B cell (primary cell): ENCODE measurements at regions not wholly inside any gene's neighbourhood (a gene's known extent, or its start where the extent isn't known, plus 50 kb on each side); places are given as distances from the start of the nearest gene placed in this dataset.

Experiments
- EZH2 ChIP-seq: IDR thresholded peaks from 2 replicates; pipeline ENCODE4 v1.6.1; 2012; ENCODE audit warnings: borderline replicate concordance, low read depth, mild to moderate bottlenecking, moderate library complexity, low read length; ENCODE audit not compliant: insufficient read depth, poor library complexity, severe bottlenecking
- TF ChIP-seq, protein P1 (sequence below): fragments of 200-600 bp; IDR thresholded peaks from one replicate; pipeline ENCODE4 v1.8.0; 2022; ENCODE audit warnings: antibody characterized with exemption, mild to moderate bottlenecking

DNA sequence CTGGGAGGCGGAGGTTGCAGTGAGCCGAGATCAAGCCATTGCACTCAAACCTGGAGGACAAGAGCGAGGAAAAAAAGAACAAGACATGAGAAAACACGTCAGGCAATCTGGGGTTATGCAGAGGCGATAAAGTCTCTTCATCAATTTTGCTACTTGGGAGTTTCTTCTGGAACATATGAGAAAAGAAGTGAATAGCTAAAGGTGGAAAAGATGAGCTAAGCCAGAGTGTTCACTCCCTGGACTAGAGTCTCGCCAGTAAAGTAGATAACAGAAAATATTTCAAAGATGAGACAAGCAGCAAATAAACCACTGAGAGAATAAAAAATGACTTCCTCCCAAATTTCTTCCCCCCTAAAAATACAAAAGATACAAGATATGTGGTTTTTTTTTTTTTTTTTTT is 188.4 kb upstream of the HES1 start:
- TF ChIP-seq, protein P1, sequence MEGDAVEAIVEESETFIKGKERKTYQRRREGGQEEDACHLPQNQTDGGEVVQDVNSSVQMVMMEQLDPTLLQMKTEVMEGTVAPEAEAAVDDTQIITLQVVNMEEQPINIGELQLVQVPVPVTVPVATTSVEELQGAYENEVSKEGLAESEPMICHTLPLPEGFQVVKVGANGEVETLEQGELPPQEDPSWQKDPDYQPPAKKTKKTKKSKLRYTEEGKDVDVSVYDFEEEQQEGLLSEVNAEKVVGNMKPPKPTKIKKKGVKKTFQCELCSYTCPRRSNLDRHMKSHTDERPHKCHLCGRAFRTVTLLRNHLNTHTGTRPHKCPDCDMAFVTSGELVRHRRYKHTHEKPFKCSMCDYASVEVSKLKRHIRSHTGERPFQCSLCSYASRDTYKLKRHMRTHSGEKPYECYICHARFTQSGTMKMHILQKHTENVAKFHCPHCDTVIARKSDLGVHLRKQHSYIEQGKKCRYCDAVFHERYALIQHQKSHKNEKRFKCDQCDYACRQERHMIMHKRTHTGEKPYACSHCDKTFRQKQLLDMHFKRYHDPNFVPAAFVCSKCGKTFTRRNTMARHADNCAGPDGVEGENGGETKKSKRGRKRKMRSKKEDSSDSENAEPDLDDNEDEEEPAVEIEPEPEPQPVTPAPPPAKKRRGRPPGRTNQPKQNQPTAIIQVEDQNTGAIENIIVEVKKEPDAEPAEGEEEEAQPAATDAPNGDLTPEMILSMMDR = no peak
- no peak for TF ChIP-seq EZH2
